Caki2 (cell line): ENCODE measurements at regions not wholly inside any gene's neighbourhood (a gene's known extent, or its start where the extent isn't known, plus 50 kb on each side); places are given as distances from the start of the nearest gene placed in this dataset.
A peak's percentile ranks its signal among the peaks of the same experiment; 100 is the strongest.

ENCODE experiments used
- DNase-seq: peaks from one replicate; pipeline ENCODE4 v3.0.0-alpha.2; 2015; ENCODE audit warnings: low read depth
- in situ Hi-C: cut with HindIII; loops from 2 replicates; pipeline ENCODE4 v1.10.0; 2016; ENCODE audit warnings: low sequenced_read_pairs, low pct_unique_long_range_greater_than_20kb, mixed read lengths

DNA sequence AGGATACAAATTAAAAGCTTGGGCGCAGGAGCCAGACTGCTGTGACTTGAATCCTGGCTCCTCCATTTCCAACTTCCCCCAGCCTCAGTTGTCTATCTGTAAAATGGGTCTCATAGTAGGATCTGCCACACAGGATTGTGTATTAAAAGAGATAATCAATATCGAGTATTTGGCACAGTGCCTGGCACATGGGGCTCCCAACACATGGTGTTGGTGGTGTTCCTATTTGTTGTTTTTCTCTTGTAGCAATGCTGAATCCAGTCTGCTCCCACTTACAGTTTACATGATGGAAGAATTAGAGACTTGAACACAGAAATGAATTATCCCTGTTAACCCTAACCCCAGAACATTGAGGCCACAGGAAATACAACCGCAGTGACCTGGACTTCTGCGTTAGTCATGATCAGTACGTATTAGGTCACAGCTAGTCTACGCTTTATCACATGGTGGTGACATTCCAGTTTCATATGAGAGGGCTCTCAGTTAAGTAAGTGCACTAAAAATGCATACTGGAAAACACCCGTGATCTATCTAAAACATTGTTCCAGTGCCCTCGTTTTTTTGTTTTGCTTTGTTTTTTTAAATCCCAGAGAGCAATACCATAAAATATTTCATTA, 169.5 kb upstream of the KLF14 start:
- in situ Hi-C loops: no loop called here

GRCh38 chr7:130904031-130904757, 170.2 kb upstream of the KLF14 start:
- in situ Hi-C loops: no loop called here
- peak; percentile 97 for DNase-seq

More for the DNA sequence above, 169.5 kb upstream of the KLF14 start:
- DNase-seq: peak; percentile 87

- in situ Hi-C loops: no loop called here
These were observed 170.8 kb upstream of the KLF14 start for GRCh38 chr7:130904792-130905191.

DNA sequence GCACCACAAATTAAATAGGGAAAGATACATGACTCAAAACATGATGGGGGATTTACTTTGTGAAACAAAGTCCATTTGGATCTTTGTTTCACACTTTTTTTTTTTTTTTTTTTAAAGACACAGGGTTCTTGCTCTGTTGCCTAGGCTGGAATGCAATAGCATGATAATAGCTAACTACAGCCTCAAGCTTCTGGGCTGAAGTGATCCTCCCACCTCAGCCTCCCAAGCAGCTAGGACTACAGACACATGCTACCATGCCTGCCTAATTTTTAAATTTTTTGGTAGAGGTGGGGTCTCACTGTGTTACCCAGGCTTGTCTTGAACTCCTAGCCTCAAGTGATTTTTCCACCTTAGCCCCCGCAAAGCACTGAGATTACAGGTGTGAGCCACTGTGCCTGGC, 172.6 kb upstream of the KLF14 start:
- no peak for DNase-seq
- in situ Hi-C loops: no loop called here

More at GRCh38 chr7:130904792-130905191, 170.8 kb upstream of the KLF14 start:
- DNase-seq: no peak

- DNase-seq: no peak
- in situ Hi-C loops: no loop called here
These were observed 173.4 kb upstream of the KLF14 start for GRCh38 chr7:130907439-130907838.

GRCh38 chr7:130908345-130909160, 174.5 kb upstream of the KLF14 start:
- DNase-seq: no peak

GRCh38 chr7:130909161-130909836, 175.3 kb upstream of the KLF14 start:
- in situ Hi-C loops: no loop called here
- no peak for DNase-seq

More at GRCh38 chr7:130908345-130909160, 174.5 kb upstream of the KLF14 start:
- in situ Hi-C loops: no loop called here

DNA sequence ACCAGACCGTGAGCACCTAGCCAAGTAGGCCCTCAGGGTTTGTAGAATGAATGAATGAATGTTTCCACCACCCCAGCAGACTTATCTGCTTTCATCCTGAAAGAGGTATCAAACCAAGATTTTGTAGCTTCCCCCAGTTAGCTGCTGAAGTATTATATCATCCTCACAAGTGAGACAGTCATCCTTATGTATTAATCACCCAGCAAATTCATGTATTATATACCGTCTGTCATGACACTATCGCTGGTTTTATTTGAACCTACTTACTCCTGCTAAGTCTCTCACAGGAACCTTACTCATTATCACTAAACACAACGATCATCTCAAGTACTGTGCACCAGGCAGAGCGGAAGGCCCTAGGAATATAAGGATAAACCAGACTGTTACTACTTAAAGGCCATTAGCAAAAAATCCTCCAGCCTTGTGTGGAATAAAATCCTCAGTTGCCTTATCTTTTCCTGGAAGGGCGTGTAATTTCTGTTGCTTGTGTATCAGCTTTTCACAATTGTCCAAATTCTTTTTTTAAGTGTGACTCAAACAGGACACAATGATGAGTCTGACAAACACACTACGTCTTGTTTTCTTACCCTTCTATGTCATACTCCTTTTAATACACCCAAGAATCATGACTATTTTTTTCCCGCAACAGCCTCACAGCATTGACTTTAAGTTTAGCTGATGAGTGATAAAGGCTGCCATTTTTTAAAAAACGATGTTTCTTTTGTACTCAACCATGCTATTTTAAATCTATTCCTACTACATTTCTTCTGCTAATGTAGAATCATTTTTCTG, 176.1 kb upstream of the KLF14 start:
- in situ Hi-C loops: no loop called here

DNA sequence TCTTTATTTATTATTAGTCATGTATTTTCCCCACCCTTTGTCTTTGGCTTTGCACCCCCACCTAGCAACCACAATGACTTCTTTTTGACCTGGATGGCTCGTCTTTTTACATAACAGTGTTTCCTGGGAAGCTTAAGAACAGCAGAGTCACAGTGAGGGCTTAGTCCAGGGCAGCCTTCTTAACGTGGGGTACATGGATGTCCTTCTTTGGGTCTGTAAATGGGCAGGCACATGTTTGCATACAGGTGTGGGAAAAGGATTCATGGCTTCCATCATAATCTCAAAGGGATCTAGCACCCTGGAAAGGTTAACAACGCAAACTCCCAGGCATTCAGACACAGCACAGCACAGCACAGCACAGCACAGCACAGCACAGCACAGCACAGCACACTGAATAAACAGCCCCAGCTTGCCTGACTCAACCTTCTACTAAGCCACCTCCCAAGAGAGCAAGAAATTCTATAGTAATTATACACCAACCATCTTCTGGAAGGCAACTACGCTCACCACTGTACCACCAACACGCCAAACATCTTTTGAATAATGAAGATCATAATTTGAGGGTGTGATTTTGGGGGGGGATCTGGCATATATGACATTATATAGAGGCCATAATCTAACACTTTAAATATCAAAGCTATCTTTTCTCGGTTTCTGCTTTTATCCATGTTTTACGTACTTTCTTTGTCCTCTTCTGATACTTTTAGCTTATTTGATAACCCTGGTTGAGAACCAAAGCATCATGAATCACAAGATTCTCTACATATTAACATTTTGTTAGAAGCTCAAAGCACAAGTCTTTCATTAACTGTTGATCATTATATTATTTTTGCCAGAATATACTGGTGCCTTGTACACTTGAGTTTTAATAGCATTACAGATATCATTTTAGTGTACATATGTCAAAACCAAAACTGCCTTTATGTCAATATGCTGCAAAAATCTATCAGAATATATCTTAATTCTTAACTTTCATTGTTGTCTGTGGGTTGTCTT, 177.2 kb upstream of the KLF14 start:
- in situ Hi-C loops: no loop called here

More for the DNA sequence above, 176.1 kb upstream of the KLF14 start:
- DNase-seq: no peak

DNA sequence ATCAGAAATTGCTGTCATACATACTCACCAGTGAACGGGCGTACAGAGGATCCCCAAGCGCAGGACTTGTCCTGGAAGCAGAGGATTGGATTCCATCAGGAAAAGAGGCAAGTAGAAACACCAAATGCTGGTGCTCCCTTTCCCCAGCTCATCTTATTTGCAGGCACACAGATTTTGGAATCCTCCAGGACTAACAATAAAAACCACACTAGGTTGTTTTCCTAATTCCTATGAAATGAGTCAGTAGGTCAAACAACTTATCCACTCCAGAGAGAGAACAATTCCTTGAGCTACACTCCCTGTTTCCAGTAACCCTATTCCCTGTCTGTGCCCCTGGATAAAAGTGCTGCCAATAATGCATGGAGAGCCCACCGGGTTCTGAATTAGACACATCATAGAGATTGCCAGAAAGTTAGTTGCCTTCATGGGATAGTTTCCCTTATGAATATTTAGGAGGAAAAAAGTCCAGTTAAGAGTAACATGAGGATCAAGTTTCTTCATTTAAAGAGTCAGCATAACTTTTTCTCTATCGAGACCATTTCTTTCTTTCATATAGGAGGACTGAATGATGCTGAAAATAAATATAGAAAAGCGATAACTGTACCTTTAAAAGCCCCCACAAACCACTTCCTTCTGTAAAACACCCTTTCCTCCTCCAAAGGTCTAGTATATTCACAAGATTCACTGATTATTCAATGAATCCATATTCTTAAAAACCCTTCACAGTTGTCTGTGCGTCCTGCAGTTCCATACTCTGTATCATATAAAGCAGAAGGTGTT, 178.3 kb upstream of the KLF14 start:
- peak; percentile 75 for DNase-seq
- in situ Hi-C loops: no loop called here

More for the DNA sequence above, 177.2 kb upstream of the KLF14 start:
- DNase-seq: peak; percentile 71

DNA sequence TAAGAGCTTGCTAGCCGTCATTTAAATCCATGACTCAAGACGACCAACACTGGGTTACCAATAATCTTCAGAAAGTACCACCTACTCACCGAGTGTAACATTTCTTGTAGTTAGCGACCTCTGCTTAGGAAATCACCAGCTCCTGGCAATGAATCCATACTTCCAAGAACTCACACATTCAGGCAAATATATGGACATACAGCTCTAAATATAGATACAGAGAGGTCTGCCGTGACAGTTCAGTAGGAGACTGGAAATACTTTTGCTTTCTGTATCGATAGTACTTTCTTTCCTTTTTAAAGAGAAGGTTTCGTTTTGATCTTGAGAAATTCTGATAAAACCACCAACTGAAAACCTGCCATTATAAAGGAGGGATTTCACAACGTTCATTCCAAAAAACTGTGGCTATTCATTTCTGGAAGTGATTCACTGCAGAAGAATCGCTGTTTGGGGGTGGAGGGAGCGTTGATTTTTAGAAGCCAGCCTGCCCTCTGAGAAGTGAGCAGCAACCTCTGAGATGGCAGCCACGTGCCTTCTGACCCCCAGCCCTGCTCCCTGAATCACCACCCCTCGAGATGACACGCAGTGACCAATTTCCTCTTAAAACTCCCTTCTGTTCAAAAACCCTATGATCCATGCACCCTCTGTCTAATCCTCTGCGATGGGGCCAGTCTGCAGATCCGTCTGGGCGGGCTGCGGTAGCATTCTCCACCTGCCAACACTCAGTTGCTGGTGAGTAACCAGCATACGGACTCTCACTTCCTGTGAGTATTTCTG, 179.0 kb upstream of the KLF14 start:
- DNase-seq: peak; percentile 95
- in situ Hi-C loops: no loop called here

DNA sequence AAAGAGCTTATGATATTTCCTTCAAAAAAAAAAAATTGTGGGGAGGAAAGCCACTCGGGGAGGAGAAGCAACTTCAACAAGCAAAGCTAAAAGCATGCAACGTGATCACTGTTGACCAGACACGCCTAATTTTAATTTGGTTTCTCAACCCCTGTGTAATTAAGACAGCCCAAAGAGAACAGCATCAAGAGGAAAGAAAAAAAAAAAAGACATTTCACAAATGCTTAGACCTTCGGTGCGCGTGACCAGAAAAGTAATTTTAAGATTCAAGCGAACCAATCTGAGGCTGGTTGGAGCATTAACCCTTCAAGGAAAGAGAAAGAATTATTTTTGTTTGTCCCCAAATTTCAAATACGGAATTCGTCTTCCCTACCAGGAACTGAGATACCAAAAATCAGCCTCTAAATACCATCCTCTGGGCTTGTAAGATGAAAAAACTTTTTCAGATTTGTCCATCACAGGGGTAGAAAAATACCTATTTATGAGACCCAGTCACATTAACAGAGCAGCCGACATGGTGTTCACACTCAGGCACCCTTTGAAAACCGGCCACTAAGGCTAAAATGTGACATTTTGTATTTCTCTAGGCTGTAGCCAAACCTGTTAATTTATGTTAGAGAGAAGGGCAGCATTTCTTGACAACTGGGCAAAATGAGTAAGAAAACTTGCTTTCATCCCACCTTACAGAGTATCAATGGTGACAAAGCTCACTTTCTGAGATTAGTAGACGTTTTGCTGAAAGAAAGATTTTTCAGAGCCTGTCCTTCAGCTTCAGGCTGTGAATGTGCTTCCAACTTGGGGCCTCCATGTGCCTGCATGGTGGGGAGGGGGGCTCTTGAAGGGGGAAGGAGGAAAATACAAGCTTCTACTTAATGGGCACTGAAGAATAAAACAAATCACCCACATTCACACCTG, 179.9 kb upstream of the KLF14 start:
- in situ Hi-C loops: no loop called here
- no peak for DNase-seq

GRCh38 chr7:130914554-130915294, 180.7 kb upstream of the KLF14 start:
- DNase-seq: no peak
- in situ Hi-C loops: no loop called here

DNA sequence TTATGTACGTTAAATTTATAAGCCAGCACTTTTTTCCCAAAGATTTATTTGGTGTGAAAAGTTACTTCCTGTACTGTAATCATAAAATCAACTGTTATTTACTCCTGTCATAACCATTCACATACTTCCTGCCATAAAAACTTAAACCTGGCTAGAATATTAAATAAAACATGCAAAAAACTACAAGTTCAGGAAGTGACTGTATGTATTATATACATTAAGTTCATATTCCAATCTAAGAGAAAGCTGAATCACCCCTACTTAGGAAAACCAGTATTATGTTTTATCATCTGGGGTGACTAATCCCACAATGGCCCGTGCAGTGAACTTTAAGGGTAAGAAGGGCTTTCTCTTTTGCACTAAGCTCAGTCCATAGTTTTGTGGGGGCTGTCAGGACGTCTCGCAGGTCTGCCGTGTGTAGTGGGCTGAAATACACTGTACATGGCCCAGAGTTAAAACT, 183.7 kb upstream of the KLF14 start:
- DNase-seq: no peak

More for the DNA sequence above, 183.7 kb upstream of the KLF14 start:
- in situ Hi-C loops: no loop called here
